Endothelial cell of umbilical vein (primary cell): ENCODE measurements at regions not wholly inside any gene's neighbourhood (a gene's known extent, or its start where the extent isn't known, plus 50 kb on each side); places are given as distances from the start of the nearest gene placed in this dataset.

Experiments used
- BruUV-seq: library from RNA; stranded (reverse); fragments of 400-500 nt; replicated peaks from 2 replicates; lab custom pipeline; 2021; lab: Mats Ljungman, UMichigan
- CTCF ChIA-PET: fragments of 300-600, 350-600 bp; sonication (Branson Sonifier 250); formaldehyde crosslinking; loops from one replicate; lab custom pipeline; 2021; ENCODE audit warnings: antibody characterized with exemption, inconsistent platforms; lab: Charles Lee
- POLR2A ChIA-PET: fragments of 300-600, 350-600 bp; sonication (Branson Sonifier 250); formaldehyde crosslinking; loops from one replicate; lab custom pipeline; 2021; ENCODE audit warnings: antibody characterized with exemption, inconsistent platforms; lab: Charles Lee
- DNase-seq: peaks from one replicate; pipeline ENCODE4 v3.0.0-alpha.2; 2011; ENCODE audit warnings: low read depth, low spot score
- FAIRE-seq: peaks from 2 replicates; lab custom pipeline; 2011; peaks lifted over from hg19 to GRCh38; lab: Jason Lieb, UNC
- H2AFZ ChIP-seq: 2 replicates; pipeline ENCODE4 v1.6.0; 2012; ENCODE audit warnings: low read depth, low read length, control low read depth, inconsistent platforms
- H3K27ac ChIP-seq: 2 replicates; pipeline ENCODE4 v1.5.1; 2011; ENCODE audit warnings: low read depth, mild to moderate bottlenecking, control low read depth, low read length, moderate library complexity; ENCODE audit not compliant: insufficient read depth
- H3K27me3 ChIP-seq, 2 experiments: 2 replicates each; pipeline versions ENCODE4 v1.6.0 to v1.6.1; 2011; ENCODE audit warnings: low read length in 2 of 2, mixed read lengths in 1 of 2; ENCODE audit not compliant: control insufficient read depth in 2 of 2, insufficient read depth in 2 of 2
- H3K36me3 ChIP-seq, 2 experiments: 2 replicates in 1 of 2; 3 replicates in 1 of 2; pipeline ENCODE4 v1.5.1; 2011; ENCODE audit warnings: low read length in 2 of 2, mild to moderate bottlenecking in 1 of 2, moderate library complexity in 1 of 2; ENCODE audit not compliant: control insufficient read depth in 2 of 2, insufficient read depth in 2 of 2; ENCODE audit errors: extremely low read depth in 1 of 2
- H3K4me1 ChIP-seq: 3 replicates; pipeline ENCODE4 v1.5.1; 2011; ENCODE audit warnings: mild to moderate bottlenecking, low read length; ENCODE audit not compliant: control insufficient read depth, insufficient read depth; ENCODE audit errors: extremely low read depth
- H3K4me2 ChIP-seq: 2 replicates; pipeline ENCODE4 v1.6.1; 2011; ENCODE audit warnings: low read length, control low read depth, mixed read lengths; ENCODE audit not compliant: insufficient read depth
- H3K4me3 ChIP-seq, 3 experiments: fragments of 200-600 bp in 1 of 3; sonication (generic), shearing (Covaris generic) in 1 of 3; replicated peaks in 1 of 3; 2 replicates each; pipeline ENCODE4 v1.5.1; 2011 to 2016; ENCODE audit warnings: control low read depth in 3 of 3, low read length in 3 of 3, mild to moderate bottlenecking in 2 of 3, inconsistent platforms in 1 of 3, low read depth in 1 of 3, moderate library complexity in 1 of 3; ENCODE audit not compliant: insufficient read depth in 1 of 3
- H3K79me2 ChIP-seq: 2 replicates; pipeline ENCODE4 v1.6.0; 2012; ENCODE audit warnings: low read length, inconsistent platforms; ENCODE audit not compliant: control insufficient read depth, insufficient read depth
- H3K9ac ChIP-seq: replicated peaks from 2 replicates; pipeline ENCODE3; 2011; ENCODE audit warnings: low read length, control low read depth; ENCODE audit not compliant: insufficient read depth; ENCODE audit errors: extremely low read depth
- H3K9me1 ChIP-seq: replicated peaks from 3 replicates; pipeline ENCODE4 v1.6.0; 2011; ENCODE audit warnings: mild to moderate bottlenecking, low read length; ENCODE audit not compliant: control insufficient read depth, insufficient read depth; ENCODE audit errors: extremely low read depth
- H3K9me3 ChIP-seq: replicated peaks from 2 replicates; pipeline ENCODE4 v1.5.1; 2012; ENCODE audit warnings: low read length, inconsistent platforms; ENCODE audit not compliant: control insufficient read depth, insufficient read depth
- H4K20me1 ChIP-seq: replicated peaks from 2 replicates; pipeline ENCODE3; 2011; ENCODE audit warnings: mild to moderate bottlenecking, low read length; ENCODE audit not compliant: control insufficient read depth, insufficient read depth; ENCODE audit errors: extremely low read depth
- CTCF ChIP-seq, 2 donors: IDR thresholded peaks; 1 replicate in 1 of 2; 2 replicates in 1 of 2; pipeline ENCODE4 v1.5.1; 2011; ENCODE audit warnings: low read length in 2 of 2, mild to moderate bottlenecking in 2 of 2, moderate library complexity in 2 of 2, control low read depth in 1 of 2, inconsistent platforms in 1 of 2, low read depth in 1 of 2; ENCODE audit not compliant: insufficient read depth in 1 of 2; ENCODE audit errors: extremely low read depth in 1 of 2
- GATA2 ChIP-seq: IDR thresholded peaks from 2 replicates; pipeline ENCODE4 v1.7.0; 2011; ENCODE audit warnings: low read depth, mild to moderate bottlenecking, moderate library complexity, mixed read lengths, low read length; ENCODE audit not compliant: insufficient read length, insufficient read depth
- MYC ChIP-seq: IDR thresholded peaks from one replicate; pipeline ENCODE4 v1.6.1; 2011; ENCODE audit warnings: mild to moderate bottlenecking, low read depth, low read length
- POLR2A ChIP-seq: IDR thresholded peaks from 2 replicates; pipeline ENCODE4 v1.6.1; 2012; ENCODE audit warnings: low read depth, mild to moderate bottlenecking, control low read depth, low read length
- POLR2AphosphoS5 ChIP-seq: IDR thresholded peaks from 2 replicates; pipeline ENCODE4 v1.6.1; 2012; ENCODE audit warnings: low read depth, mild to moderate bottlenecking, control low read depth, low read length, moderate library complexity; ENCODE audit not compliant: insufficient read depth
- dilution Hi-C: fragments of 300-500 bp; cut with MboI; formaldehyde crosslinking; loops from one replicate; pipeline ENCODE4 v1.15.0; 2019; ENCODE audit warnings: low sequenced_read_pairs; ENCODE audit not compliant: extremely low pct_ligation_motif_present
- intact Hi-C: fragments of 100-400 bp; cut with micrococcal nuclease; formaldehyde crosslinking; loops from one replicate; pipeline ENCODE4 v1.10.0; 2022

GRCh38 chr9:84466580-84467285 is 126.2 kb upstream of the SLC28A3 start:
- no TSS peak for BruUV-seq
- no peaks in the 10 kb centered on the region for H3K9me3 ChIP-seq
- TF ChIP-seq POLR2AphosphoS5 (no peak), GATA2 (no peak), CTCF (IDR thresholded peaks at IDR 0.05; ENCODE audit: extremely low read depth in 1 of 2, insufficient read depth in 1 of 2, low read depth in 1 of 2, low read length in 2 of 2) (no peak), MYC (no peak)
- no peaks in the 10 kb centered on the region for H3K4me1 ChIP-seq
- DNase-seq, result no peak
- no peak overlapping the region for H2AFZ ChIP-seq
- H3K4me3 ChIP-seq, result no peak overlapping the region
- no peak overlapping the region for H3K27ac ChIP-seq
- intact Hi-C loops (no loop called here), dilution Hi-C loops (no loop called here)
- no peaks in the 10 kb centered on the region for H3K9me1 ChIP-seq
- H3K36me3 ChIP-seq, result no peaks in the 10 kb centered on the region
- no peaks in the 10 kb centered on the region for H4K20me1 ChIP-seq
- H3K27me3 ChIP-seq, result no peaks in the 10 kb centered on the region
- H3K9ac ChIP-seq, result no peak overlapping the region
- no peaks in the 10 kb centered on the region for H3K79me2 ChIP-seq
- no peak overlapping the region for H3K4me2 ChIP-seq
- FAIRE-seq, result no peak
- ChIA-PET CTCF (no interaction called here), POLR2A (no interaction called here)

GRCh38 chr9:84471816-84472215 is 131.3 kb upstream of the SLC28A3 start:
- dilution Hi-C loops, result no loop called here
- CTCF ChIA-PET, result no interaction called here
- Histone ChIP-seq H3K27me3 (no peaks in the 10 kb centered on the region), H3K27ac (no peak overlapping the region), H3K9me3 (no peaks in the 10 kb centered on the region), H3K4me1 (no peaks in the 10 kb centered on the region), H3K36me3 (no peaks in the 10 kb centered on the region), H3K4me2 (no peak overlapping the region), H3K4me3 (no peak overlapping the region), H2AFZ (no peak overlapping the region), H4K20me1 (no peaks in the 10 kb centered on the region), H3K9ac (no peak overlapping the region), H3K79me2 (no peaks in the 10 kb centered on the region), H3K9me1 (no peaks in the 10 kb centered on the region)
- DNase-seq (no peak), FAIRE-seq (no peak)
- intact Hi-C loops, result no loop called here
- no TSS peak for BruUV-seq
- no peak for TF ChIP-seq POLR2A
- POLR2A ChIA-PET, result no interaction called here
